K562 (cell line): ENCODE measurements at regions not wholly inside any gene's neighbourhood (a gene's known extent, or its start where the extent isn't known, plus 50 kb on each side); places are given as distances from the start of the nearest gene placed in this dataset.

ENCODE experiments used
- IRF2 ChIP-seq: sonication (generic); formaldehyde crosslinking; IDR thresholded peaks from 2 replicates; pipeline ENCODE4 v1.8.1; 2022; ENCODE audit warnings: mild to moderate bottlenecking, missing genetic modification reagents
- POLR2AphosphoS5 ChIP-seq: IDR thresholded peaks from 2 replicates; pipeline ENCODE4 v1.6.1; 2011; ENCODE audit warnings: mild to moderate bottlenecking, low read depth, low read length, moderate library complexity; ENCODE audit not compliant: control insufficient read depth, insufficient read depth
- SMAD3 ChIP-seq: fragments of 450-650 bp; formaldehyde crosslinking; conservative IDR thresholded peaks from 2 replicates; pipeline ENCODE4 v1.4.0; 2020; ENCODE audit warnings: mild to moderate bottlenecking
- TF ChIP-seq, protein P1 (sequence below): sonication (generic); formaldehyde crosslinking; IDR thresholded peaks from 2 replicates; pipeline ENCODE4 v1.8.0; 2022; ENCODE audit warnings: mild to moderate bottlenecking, missing genetic modification reagents, borderline replicate concordance

DNA sequence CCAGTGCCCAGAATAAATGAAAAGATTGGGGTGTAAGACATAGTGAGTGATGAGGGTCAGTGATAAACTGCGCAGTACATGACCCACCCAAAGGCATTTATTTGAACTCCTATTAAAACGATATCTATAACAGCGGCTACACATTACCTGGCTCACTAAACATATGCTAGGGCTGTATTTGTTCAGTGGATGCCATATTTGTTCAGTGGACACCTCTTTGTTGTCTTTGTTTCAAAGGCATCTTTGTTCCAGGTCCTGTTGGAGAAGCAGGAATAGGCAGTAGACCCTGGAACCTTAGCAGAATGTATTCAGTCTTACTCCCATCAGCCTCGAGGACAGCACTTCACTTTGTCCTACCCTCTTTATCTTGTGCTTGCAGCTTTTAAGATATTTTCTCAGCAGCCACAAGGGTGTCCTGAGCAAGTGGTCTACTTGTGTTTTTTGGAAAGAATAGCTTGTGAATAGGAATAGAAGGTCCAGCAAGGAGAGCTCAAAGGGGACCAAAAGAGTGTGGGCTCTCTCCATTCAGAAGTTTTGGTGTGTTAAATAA is 650.8 kb upstream of the FANCL start:
- TF ChIP-seq POLR2AphosphoS5 (no peak), SMAD3 (CRISPR knock-in tag) (no peak), IRF2 (no peak)
- TF ChIP-seq, protein P1, sequence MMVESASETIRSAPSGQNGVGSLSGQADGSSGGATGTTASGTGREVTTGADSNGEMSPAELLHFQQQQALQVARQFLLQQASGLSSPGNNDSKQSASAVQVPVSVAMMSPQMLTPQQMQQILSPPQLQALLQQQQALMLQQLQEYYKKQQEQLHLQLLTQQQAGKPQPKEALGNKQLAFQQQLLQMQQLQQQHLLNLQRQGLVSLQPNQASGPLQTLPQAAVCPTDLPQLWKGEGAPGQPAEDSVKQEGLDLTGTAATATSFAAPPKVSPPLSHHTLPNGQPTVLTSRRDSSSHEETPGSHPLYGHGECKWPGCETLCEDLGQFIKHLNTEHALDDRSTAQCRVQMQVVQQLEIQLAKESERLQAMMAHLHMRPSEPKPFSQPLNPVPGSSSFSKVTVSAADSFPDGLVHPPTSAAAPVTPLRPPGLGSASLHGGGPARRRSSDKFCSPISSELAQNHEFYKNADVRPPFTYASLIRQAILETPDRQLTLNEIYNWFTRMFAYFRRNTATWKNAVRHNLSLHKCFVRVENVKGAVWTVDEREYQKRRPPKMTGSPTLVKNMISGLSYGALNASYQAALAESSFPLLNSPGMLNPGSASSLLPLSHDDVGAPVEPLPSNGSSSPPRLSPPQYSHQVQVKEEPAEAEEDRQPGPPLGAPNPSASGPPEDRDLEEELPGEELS (CRISPR knock-in tag): no peak
